Vagina (tissue), 2 donors: ENCODE measurements at regions not wholly inside any gene's neighbourhood (a gene's known extent, or its start where the extent isn't known, plus 50 kb on each side); places are given as distances from the start of the nearest gene placed in this dataset.

ENCODE experiments used
- DNase-seq, 2 donors: peaks; one replicate each; pipeline ENCODE4 v3.0.0-alpha.2; 2017; ENCODE audit errors: extremely low spot score in 2 of 2
- H3K27ac ChIP-seq: fragments of 200-600 bp; sonication (generic); one replicate; pipeline ENCODE4 v1.5.1; 2019
- H3K27me3 ChIP-seq: fragments of 200-600 bp; sonication (generic); one replicate; pipeline ENCODE4 v1.5.1; 2019
- H3K36me3 ChIP-seq, 2 donors: fragments of 200-600 bp; sonication (generic); one replicate each; pipeline ENCODE4 v1.5.1; 2017 to 2019
- H3K4me1 ChIP-seq: fragments of 200-600 bp; sonication (generic); one replicate; pipeline ENCODE4 v1.5.1; 2019
- H3K4me3 ChIP-seq, 2 donors: fragments of 200-600 bp; sonication (generic); 1 replicate in 1 of 2; 2 replicates in 1 of 2; pipeline ENCODE4 v1.5.1; 2016 to 2019
- H3K9me3 ChIP-seq: fragments of 200-600 bp; sonication (generic); one replicate; pipeline ENCODE4 v1.5.1; 2019
- CTCF ChIP-seq, 3 experiments: fragments of 450-650 bp in 2 of 3; fragments of 200-600 bp in 1 of 3; sonication (generic) in 1 of 3; IDR thresholded peaks; one replicate each; pipeline ENCODE4 v1.5.1; 2017 to 2019; ENCODE audit warnings: antibody characterized with exemption in 3 of 3, mild to moderate bottlenecking in 2 of 3, moderate library complexity in 2 of 3
- POLR2A ChIP-seq, 2 donors: fragments of 450-650 bp; IDR thresholded peaks; one replicate each; pipeline ENCODE4 v1.6.1; 2017; ENCODE audit warnings: antibody characterized with exemption in 2 of 2, mild to moderate bottlenecking in 2 of 2, moderate library complexity in 2 of 2
- POLR2AphosphoS5 ChIP-seq, 2 donors: sonication (generic); formaldehyde crosslinking; IDR thresholded peaks; one replicate each; pipeline ENCODE4 v1.9.0; 2017; ENCODE audit warnings: antibody characterized with exemption in 2 of 2, mild to moderate bottlenecking in 2 of 2, low read depth in 1 of 2; ENCODE audit not compliant: insufficient read depth in 1 of 2
- intact Hi-C: fragments of 100-400 bp; cut with DNase I; formaldehyde crosslinking; loops from one replicate; pipeline ENCODE4 v1.15.1; 2023

DNA sequence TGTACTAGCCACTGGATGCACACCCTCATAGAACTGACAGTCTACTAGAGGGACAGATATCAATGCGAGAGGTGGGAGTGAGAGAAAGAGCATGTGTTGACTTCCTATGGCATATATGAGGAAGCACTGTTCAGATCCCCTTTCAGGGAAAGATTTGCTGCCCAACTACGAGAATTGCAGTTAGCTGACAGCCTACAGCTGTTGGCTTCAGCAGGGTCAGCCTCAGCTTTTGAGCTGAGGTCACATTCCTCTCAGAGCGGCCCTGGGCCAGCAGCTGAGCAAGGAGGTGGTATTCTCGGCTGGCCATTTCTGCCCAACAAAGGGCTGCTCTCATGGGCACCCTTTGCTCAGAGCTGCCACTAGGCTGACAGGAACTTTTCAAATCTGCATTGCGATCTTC is 580.2 kb downstream of the MID1IP1 start:
- no peaks in the 10 kb centered on the region for H3K36me3 ChIP-seq
- intact Hi-C loops = no loop called here

GRCh38 chrX:39384996-39385395 is 583.7 kb downstream of the MID1IP1 start:
- Histone ChIP-seq H3K9me3 (no peaks in the 10 kb centered on the region), H3K4me1 (no peaks in the 10 kb centered on the region), H3K36me3 (no peaks in the 10 kb centered on the region), H3K4me3 (no peak overlapping the region), H3K27ac (no peak overlapping the region), H3K27me3 (no peaks in the 10 kb centered on the region)
- TF ChIP-seq POLR2AphosphoS5 (IDR thresholded peaks at IDR 0.05; ENCODE audit: insufficient read depth in 1 of 2, low read depth in 1 of 2) = no peak
- TF ChIP-seq CTCF (IDR thresholded peaks at IDR 0.05) = no peak
- no peak for TF ChIP-seq POLR2A (IDR thresholded peaks at IDR 0.05)
- intact Hi-C loops = no loop called here
- DNase-seq = no peak

More for the DNA sequence above, 580.2 kb downstream of the MID1IP1 start:
- H3K4me3 ChIP-seq = no peak overlapping the region
- DNase-seq = no peak
- no peak overlapping the region for H3K27ac ChIP-seq
- no peaks in the 10 kb centered on the region for H3K4me1 ChIP-seq
- H3K9me3 ChIP-seq = no peaks in the 10 kb centered on the region
- no peaks in the 10 kb centered on the region for H3K27me3 ChIP-seq
- no peak for TF ChIP-seq POLR2AphosphoS5 (IDR thresholded peaks at IDR 0.05; ENCODE audit: insufficient read depth in 1 of 2, low read depth in 1 of 2)
- TF ChIP-seq POLR2A (IDR thresholded peaks at IDR 0.05) = no peak
- TF ChIP-seq CTCF (IDR thresholded peaks at IDR 0.05) = no peak

- intact Hi-C loops = no loop called here
- DNase-seq = no peak
- Histone ChIP-seq H3K27me3 (no peaks in the 10 kb centered on the region), H3K4me1 (no peaks in the 10 kb centered on the region), H3K36me3 (no peaks in the 10 kb centered on the region), H3K27ac (no peak overlapping the region), H3K4me3 (no peak overlapping the region), H3K9me3 (no peaks in the 10 kb centered on the region)
- TF ChIP-seq POLR2AphosphoS5 (IDR thresholded peaks at IDR 0.05; ENCODE audit: insufficient read depth in 1 of 2, low read depth in 1 of 2) (no peak), CTCF (IDR thresholded peaks at IDR 0.05) (no peak), POLR2A (IDR thresholded peaks at IDR 0.05) (no peak)
Measured at GRCh38 chrX:39388730-39389129, 587.5 kb downstream of the MID1IP1 start.

GRCh38 chrX:39396358-39396995 is 595.2 kb downstream of the MID1IP1 start:
- Histone ChIP-seq H3K9me3 (no peaks in the 10 kb centered on the region), H3K4me3 (no peak overlapping the region), H3K4me1 (no peaks in the 10 kb centered on the region), H3K27me3 (no peaks in the 10 kb centered on the region), H3K27ac (no peak overlapping the region), H3K36me3 (no peaks in the 10 kb centered on the region)
- intact Hi-C loops = no loop called here
- TF ChIP-seq POLR2AphosphoS5 (IDR thresholded peaks at IDR 0.05; ENCODE audit: insufficient read depth in 1 of 2, low read depth in 1 of 2) (no peak), CTCF (IDR thresholded peaks at IDR 0.05) (no peak), POLR2A (IDR thresholded peaks at IDR 0.05) (no peak)
- DNase-seq = no peak

DNA sequence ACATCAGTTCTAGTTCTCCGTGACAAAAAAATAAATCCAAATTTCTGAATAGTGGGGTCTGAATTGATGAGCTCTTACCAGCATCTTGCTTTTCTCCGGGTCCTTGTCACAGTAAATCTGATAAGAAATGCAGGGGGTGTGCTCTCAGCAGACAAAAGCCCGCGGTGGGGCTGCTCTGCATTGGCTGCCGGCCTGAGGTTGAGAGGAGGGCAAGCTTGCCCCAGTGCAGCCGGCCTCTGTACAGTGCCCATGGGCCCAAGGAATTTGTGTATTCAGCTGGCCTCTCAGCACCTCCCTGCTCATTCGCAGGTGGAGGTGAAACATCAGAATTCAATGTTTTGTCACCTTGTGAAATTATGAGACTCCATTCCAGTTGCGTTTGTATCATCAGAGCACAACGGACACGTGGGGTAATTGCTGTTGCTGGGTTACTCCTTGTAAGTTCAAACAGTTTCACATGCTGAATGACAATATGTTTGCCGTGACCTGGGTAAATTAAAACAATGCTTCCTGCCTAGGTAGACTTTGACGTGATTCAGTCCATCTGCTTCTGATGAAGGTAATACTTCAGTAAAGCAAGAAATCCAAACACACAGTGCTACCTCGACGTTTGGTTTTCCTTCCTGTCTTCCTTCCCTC is 596.4 kb downstream of the MID1IP1 start:
- intact Hi-C loops = no loop called here
- Histone ChIP-seq H3K27me3 (no peaks in the 10 kb centered on the region), H3K4me3 (no peak overlapping the region), H3K9me3 (no peaks in the 10 kb centered on the region), H3K27ac (no peak overlapping the region), H3K36me3 (no peaks in the 10 kb centered on the region), H3K4me1 (no peaks in the 10 kb centered on the region)
- TF ChIP-seq CTCF (IDR thresholded peaks at IDR 0.05) = no peak
- no peak for TF ChIP-seq POLR2A (IDR thresholded peaks at IDR 0.05)
- no peak for TF ChIP-seq POLR2AphosphoS5 (IDR thresholded peaks at IDR 0.05; ENCODE audit: insufficient read depth in 1 of 2, low read depth in 1 of 2)
- DNase-seq = no peak
